GM12873 (cell line): ENCODE measurements at regions not wholly inside any gene's neighbourhood (a gene's known extent, or its start where the extent isn't known, plus 50 kb on each side); places are given as distances from the start of the nearest gene placed in this dataset.

Source experiments
- CTCF ChIP-seq: IDR thresholded peaks from 2 replicates; pipeline ENCODE4 v1.5.1; 2012; ENCODE audit warnings: low read depth, mild to moderate bottlenecking, moderate library complexity, low read length, control low read depth; ENCODE audit not compliant: insufficient read depth; ENCODE audit errors: missing control alignments

GRCh38 chr13:81778350-81778749 lies 1437.4 kb upstream of the SPRY2 start:
- no peak for TF ChIP-seq CTCF

DNA sequence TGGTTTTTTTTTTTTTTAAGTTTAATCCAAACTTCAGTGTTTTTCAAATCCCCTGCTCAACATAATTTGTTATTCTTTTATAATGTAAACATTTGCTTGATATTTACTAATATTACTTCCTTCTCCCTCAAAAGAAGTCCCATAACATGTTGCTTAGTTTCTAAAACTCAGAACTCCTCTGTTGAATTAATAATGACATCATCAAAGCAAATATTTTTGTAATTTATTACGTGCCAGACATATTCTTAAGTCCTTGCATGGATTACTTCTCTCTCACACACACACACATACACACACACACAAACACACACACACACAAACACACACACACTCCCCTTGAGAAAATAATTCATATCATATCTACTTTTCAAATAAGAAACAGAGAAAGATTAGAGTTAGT lies 1432.3 kb upstream of the SPRY2 start:
- no peak for TF ChIP-seq CTCF

GRCh38 chr13:81771951-81772350 lies 1431.0 kb upstream of the SPRY2 start:
- no peak for TF ChIP-seq CTCF

GRCh38 chr13:81770868-81771505 lies 1430.1 kb upstream of the SPRY2 start:
- TF ChIP-seq CTCF = no peak

- TF ChIP-seq CTCF = no peak
These were observed 1421.5 kb upstream of the SPRY2 start for GRCh38 chr13:81762449-81762848.

DNA sequence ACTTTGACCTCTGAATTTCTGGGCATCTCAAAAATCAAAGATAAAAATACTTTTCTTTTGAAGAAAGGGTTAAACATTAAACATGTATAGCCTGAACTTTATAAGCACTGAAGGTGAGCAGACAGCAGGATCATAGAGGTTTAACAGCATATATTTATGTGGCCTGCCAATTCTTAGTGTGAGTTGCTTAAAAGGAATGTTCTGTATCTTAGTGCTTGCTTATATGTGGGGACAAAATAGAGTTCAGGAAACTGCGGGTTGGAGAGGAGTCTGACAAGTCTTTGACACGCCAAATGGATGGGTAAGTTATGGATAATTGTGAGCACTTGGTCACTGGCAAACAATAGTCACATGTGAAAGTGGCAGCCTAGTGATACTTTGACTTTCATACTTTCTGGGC lies 1419.4 kb upstream of the SPRY2 start:
- TF ChIP-seq CTCF = no peak

GRCh38 chr13:81757348-81757970 lies 1416.5 kb upstream of the SPRY2 start:
- no peak for TF ChIP-seq CTCF

GRCh38 chr13:81745391-81745790 lies 1404.5 kb upstream of the SPRY2 start:
- no peak for TF ChIP-seq CTCF
